Gastrocnemius medialis (tissue), 4 donors: ENCODE measurements at regions not wholly inside any gene's neighbourhood (a gene's known extent, or its start where the extent isn't known, plus 50 kb on each side); places are given as distances from the start of the nearest gene placed in this dataset.

Experiments
- CTCF ChIP-seq, 5 experiments: fragments of 450-650 bp in 3 of 5; fragments of 200-600 bp in 2 of 5; sonication (generic) in 2 of 5; IDR thresholded peaks in 4 of 5; conservative IDR thresholded peaks in 1 of 5; 1 replicate in 4 of 5; 2 replicates in 1 of 5; pipeline ENCODE4 v1.5.1; 2016 to 2019; ENCODE audit warnings: antibody characterized with exemption in 5 of 5, mild to moderate bottlenecking in 3 of 5, moderate library complexity in 3 of 5
- POLR2A ChIP-seq, 2 donors: fragments of 450-650 bp; IDR thresholded peaks; one replicate each; pipeline ENCODE4 v1.6.1; 2017; ENCODE audit warnings: antibody characterized with exemption in 2 of 2, mild to moderate bottlenecking in 2 of 2, moderate library complexity in 2 of 2

- TF ChIP-seq CTCF (IDR thresholded peaks at IDR 0.05 in 4 of 5, conservative IDR thresholded peaks at IDR 0.05 in 1 of 5) (no peak), POLR2A (IDR thresholded peaks at IDR 0.05) (no peak)
Observed at GRCh38 chr2:212773808-212774339, 235.3 kb upstream of the ERBB4 start.
